NAMALWA (cell line): ENCODE measurements at regions not wholly inside any gene's neighbourhood (a gene's known extent, or its start where the extent isn't known, plus 50 kb on each side); places are given as distances from the start of the nearest gene placed in this dataset.
A peak's percentile ranks its signal among the peaks of the same experiment; 100 is the strongest.

ENCODE experiments used
- DNase-seq: peaks from one replicate; pipeline ENCODE4 v3.0.0-alpha.2; 2015; ENCODE audit warnings: low spot score

- no peak for DNase-seq
These were observed 350.5 kb upstream of the PCDH20 start for GRCh38 chr13:61765940-61766666.

GRCh38 chr13:61765181-61765742, 349.6 kb upstream of the PCDH20 start:
- DNase-seq: no peak

- DNase-seq: no peak
These were observed 346.0 kb upstream of the PCDH20 start for GRCh38 chr13:61761690-61762089.

- no peak for DNase-seq
These were observed 344.5 kb upstream of the PCDH20 start for GRCh38 chr13:61760102-61760501.

GRCh38 chr13:61756031-61756430, 340.4 kb upstream of the PCDH20 start:
- no peak for DNase-seq

DNA sequence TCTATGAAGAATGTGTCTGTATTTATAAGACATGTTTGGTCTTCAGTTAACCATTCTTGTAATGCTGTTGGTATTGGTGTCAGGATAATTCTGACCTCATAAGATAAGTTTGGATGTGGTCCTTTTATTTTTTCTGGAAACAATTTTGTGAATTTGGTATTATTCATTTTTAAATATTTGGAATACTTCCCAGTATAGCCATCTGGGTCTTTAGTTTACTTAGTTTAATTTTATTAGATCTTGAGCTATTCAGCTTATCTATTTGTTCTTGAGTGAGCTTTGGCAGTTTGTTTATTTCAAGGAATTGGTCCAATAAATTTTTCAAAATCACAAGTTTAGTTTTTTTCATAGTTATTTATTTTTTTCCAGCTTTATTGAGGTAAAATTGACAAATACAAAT, 335.4 kb upstream of the PCDH20 start:
- no peak for DNase-seq

GRCh38 chr13:61738236-61738750, 322.6 kb upstream of the PCDH20 start:
- DNase-seq: no peak

DNA sequence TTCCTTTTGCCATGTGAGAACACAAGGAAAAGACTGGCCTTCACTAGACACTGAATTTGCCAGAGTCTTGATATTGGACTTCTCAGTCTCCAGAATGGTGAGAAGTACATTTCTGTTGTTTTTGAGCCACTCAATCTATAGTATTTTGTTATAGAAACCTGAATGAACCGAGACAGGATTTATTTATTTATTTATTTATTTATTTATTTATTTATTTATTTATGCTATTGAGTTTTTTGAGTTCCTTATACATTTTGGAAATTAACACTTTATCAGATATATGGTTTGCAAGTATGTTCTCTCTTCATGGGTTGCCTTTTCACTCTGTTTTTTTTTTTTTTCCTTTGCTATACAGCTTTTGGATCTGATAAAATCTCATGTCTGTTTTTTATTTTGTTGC, 319.0 kb upstream of the PCDH20 start:
- DNase-seq: no peak

GRCh38 chr13:61728471-61728870, 312.8 kb upstream of the PCDH20 start:
- no peak for DNase-seq

DNA sequence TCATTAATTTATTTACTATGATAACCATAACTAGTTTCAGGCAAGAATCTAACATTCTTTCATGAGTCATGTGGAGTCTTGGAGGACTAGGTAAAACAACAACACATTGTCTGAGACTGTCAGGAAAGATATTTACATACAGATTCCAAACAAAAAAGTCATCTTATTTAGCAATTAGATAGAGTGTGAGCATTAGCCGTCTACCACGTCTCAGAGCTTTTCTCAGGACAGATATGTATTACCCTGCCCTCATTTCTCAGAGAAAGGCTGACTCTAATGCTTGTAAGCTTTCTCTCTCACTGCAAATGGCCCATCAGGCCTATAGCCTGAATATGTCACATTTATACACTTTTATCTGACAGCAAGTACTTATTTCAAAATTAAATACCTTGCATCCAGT, 312.1 kb upstream of the PCDH20 start:
- no peak for DNase-seq

DNA sequence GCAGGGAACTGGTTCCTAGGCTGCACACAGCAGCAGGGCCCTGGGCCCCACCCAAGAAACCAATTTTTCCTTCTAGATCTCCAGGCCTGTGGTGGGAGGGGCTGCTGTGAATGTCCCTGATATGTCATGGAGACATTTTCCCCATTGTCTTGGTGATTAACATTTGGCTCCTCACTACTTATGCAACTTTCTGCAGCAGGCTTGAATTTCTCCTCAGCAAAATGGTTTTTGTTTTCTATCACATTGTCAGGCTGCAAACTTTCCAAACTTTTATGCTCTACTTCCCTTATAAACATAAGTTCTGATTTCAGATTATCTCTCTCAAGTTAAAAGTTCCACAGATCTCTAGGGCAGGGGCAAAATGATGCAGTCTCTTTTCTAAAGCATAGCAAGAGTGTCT, 310.2 kb upstream of the PCDH20 start:
- DNase-seq: no peak

DNA sequence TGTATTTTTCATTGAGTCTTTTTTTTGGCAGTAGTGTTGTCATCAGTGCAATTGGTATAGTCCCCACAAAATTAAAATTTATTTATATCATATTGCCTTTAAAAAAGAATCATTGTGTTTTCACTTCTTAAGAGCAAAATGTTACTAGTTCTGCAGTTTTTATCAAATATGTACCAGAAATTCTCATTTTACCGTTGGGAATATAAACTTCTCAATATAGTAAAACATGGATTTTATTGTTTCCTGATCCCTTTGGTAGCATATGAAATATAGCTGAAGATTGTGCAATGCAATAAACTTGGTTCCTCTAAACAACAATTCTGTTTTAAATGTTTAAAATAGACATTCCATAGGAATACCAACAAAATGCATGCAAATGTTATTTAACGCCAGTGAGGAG, 306.5 kb upstream of the PCDH20 start:
- DNase-seq: no peak

GRCh38 chr13:61712621-61713020, 297.0 kb upstream of the PCDH20 start:
- DNase-seq: no peak

DNA sequence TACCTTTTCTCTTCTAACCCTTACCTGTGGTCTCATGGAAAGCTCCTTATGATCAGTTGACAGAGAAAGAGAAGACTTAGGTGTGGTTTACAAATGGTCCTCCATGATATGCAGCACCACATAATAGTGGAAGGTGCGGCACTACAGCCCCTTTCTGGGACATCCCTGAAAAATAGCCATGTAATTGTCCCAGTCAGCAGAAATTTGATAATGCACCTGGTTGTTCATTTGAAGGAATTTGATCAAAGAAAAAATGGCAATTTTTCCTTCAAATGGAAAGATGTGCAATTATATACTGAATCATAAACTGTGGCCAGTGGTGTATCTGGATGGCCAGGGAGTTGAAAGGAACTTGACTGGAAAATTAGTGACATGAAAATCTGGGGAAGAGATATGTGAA, 293.6 kb upstream of the PCDH20 start:
- no peak for DNase-seq

- no peak for DNase-seq
These were observed 291.2 kb upstream of the PCDH20 start for GRCh38 chr13:61706899-61707298.

GRCh38 chr13:61700620-61701019, 285.0 kb upstream of the PCDH20 start:
- DNase-seq: no peak

- DNase-seq: no peak
These were observed 284.5 kb upstream of the PCDH20 start for GRCh38 chr13:61700181-61700580.

DNA sequence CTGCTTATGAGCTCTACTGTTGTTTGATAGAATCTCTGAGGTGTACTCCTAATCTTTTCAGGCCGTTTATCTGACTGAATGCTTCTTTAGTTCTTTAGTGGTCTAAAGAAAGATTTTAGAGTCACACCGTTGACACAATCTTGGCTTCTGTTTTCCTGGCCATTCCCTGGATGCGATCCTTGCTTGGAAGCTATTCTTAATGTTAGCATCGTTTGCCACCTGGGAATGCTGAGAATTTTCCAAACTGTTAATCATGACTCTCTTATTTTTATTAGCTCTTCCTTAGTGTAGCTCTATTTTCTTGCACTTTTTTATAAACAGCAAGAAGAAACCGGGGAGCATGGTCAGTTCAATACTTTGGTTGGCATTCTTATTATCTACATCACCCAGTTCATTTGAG, 281.0 kb upstream of the PCDH20 start:
- DNase-seq: no peak

GRCh38 chr13:61695147-61695546, 279.5 kb upstream of the PCDH20 start:
- DNase-seq: no peak

DNA sequence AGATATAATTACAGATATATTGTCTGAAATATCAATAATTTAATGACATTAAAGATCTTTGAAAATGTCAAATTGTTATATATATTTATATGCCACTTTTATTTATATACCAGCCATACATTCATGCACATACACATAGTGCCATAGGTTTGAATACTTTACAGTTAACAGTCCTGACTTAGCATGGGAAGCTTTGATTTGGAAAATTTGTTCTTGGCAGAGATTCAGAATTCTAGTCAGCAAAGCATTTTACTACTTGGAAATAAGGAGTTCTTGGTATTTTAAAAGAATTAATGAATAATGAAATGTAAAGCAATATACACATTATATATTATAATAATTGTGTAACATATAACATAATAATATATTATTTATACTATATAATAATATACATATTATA, 277.0 kb upstream of the PCDH20 start:
- no peak for DNase-seq

GRCh38 chr13:61685682-61686012, 270.0 kb upstream of the PCDH20 start:
- peak; percentile 52 for DNase-seq

- no peak for DNase-seq
These were observed 269.5 kb upstream of the PCDH20 start for GRCh38 chr13:61684976-61685681.

DNA sequence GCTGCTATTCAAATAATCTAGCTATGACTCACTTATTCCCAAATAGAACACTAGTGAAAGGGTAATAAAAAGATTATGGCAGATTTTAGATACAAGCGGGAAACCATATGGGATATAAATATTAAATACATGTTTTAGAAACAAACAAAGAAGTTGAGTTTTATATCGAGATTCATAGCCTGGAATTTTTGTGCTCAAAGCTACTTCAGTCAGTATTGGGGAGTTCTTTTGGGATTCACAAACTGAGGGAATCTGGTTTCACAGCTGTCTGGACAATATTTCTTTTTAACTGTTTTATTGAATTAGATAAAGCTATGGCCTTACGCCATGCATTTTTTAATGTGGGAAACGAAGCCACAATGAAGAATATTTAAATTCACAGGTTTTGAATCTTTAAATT, 257.1 kb upstream of the PCDH20 start:
- no peak for DNase-seq
